ENCODE measurements at regions not wholly inside any gene's neighbourhood (a gene's known extent, or its start where the extent isn't known, plus 50 kb on each side); places are given as distances from the start of the nearest gene placed in this dataset.

DNA sequence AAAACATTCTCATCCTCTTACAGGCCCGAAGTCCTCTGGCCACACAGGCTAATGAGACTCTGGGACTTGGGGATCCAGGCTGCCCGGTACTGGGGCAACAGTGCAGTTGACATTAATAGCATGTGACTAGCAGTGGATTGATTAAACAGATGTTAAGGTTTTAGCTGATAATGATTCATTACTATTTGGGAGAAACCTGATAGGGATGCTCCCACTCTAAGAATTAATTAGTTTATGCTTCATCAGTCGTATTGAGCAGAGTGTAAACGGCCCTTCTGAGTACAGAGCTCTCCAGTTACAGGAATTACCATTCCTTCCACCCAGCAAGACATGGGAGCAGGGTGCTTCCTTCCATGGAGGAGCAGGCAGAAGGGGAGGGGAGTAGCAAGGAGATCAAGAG, 82.7 kb downstream of the RPS24 start:
- no peak for TF ChIP-seq EZH2 (IDR thresholded peaks at IDR 0.05; ENCODE audit: borderline replicate concordance, low read length)
- TF ChIP-seq, protein P1, sequence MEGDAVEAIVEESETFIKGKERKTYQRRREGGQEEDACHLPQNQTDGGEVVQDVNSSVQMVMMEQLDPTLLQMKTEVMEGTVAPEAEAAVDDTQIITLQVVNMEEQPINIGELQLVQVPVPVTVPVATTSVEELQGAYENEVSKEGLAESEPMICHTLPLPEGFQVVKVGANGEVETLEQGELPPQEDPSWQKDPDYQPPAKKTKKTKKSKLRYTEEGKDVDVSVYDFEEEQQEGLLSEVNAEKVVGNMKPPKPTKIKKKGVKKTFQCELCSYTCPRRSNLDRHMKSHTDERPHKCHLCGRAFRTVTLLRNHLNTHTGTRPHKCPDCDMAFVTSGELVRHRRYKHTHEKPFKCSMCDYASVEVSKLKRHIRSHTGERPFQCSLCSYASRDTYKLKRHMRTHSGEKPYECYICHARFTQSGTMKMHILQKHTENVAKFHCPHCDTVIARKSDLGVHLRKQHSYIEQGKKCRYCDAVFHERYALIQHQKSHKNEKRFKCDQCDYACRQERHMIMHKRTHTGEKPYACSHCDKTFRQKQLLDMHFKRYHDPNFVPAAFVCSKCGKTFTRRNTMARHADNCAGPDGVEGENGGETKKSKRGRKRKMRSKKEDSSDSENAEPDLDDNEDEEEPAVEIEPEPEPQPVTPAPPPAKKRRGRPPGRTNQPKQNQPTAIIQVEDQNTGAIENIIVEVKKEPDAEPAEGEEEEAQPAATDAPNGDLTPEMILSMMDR (IDR thresholded peaks at IDR 0.05; ENCODE audit: low read length) = no peak
- H3K27ac ChIP-seq (ENCODE audit: low read depth, low read length, poor library complexity, severe bottlenecking) = no peak overlapping the region

DNA sequence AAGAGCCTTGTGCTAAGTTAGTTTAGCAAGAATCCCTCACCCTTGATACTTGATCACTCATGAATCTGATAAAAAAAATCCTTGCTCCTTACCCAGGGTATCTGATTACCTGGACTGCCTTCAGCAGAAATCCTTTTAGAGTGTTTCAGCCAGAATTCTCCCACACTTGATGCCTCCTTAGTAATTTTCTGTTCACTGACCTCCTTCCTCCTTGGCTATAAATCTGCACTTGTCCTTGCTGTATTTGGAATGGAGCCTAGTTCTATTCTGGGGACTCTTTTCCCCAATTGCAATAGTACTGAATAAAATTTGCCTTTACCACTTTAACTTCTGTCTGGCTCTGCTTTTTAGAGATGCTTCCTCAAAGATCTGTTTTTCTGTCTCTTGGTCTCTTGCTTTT, 84.9 kb downstream of the RPS24 start:
- Histone ChIP-seq H4K20me1 (ENCODE audit: insufficient read depth, low read length) (no peaks in the 10 kb centered on the region), H3K4me3 (ENCODE audit: low read depth, low read length, poor library complexity, severe bottlenecking) (no peak overlapping the region), H3K79me2 (ENCODE audit: insufficient read depth, low read length) (no peaks in the 10 kb centered on the region), H3K27ac (ENCODE audit: low read depth, low read length, poor library complexity, severe bottlenecking) (no peak overlapping the region), H3K9ac (ENCODE audit: low read length) (no peak overlapping the region), H3K9me2 (ENCODE audit: low read depth, low read length) (no peaks in the 10 kb centered on the region; the same call in 1 of the 2 replicates), H3F3A (ENCODE audit: insufficient read depth, low read length) (no peaks in the 10 kb centered on the region), H2AFZ (ENCODE audit: low read length) (no peak overlapping the region), H3K36me3 (ENCODE audit: insufficient read depth, low read length) (no peaks in the 10 kb centered on the region), H3K4me2 (ENCODE audit: low read length) (no peak overlapping the region), H3K9me3 (ENCODE audit: low read length) (no peaks in the 10 kb centered on the region), H3K4me1 (ENCODE audit: insufficient read depth, low read length, severe bottlenecking) (no peaks in the 10 kb centered on the region), H3K27me3 (ENCODE audit: insufficient read depth, low read length) (no peaks in the 10 kb centered on the region)
- TF ChIP-seq, protein P1 (IDR thresholded peaks at IDR 0.05; ENCODE audit: low read length) = no peak

More for the DNA sequence above, 82.7 kb downstream of the RPS24 start:
- no peaks in the 10 kb centered on the region for H3K9me3 ChIP-seq (ENCODE audit: low read length)
- no peaks in the 10 kb centered on the region; the same call in 1 of the 2 replicates for H3K9me2 ChIP-seq (ENCODE audit: low read depth, low read length)
- H2AFZ ChIP-seq (ENCODE audit: low read length) = no peak overlapping the region
- H3K9ac ChIP-seq (ENCODE audit: low read length) = no peak overlapping the region
- no peaks in the 10 kb centered on the region for H3K36me3 ChIP-seq (ENCODE audit: insufficient read depth, low read length)
- no peaks in the 10 kb centered on the region for H3F3A ChIP-seq (ENCODE audit: insufficient read depth, low read length)
- H3K4me2 ChIP-seq (ENCODE audit: low read length) = no peak overlapping the region
- H3K79me2 ChIP-seq (ENCODE audit: insufficient read depth, low read length) = no peaks in the 10 kb centered on the region
- no peaks in the 10 kb centered on the region for H3K4me1 ChIP-seq (ENCODE audit: insufficient read depth, low read length, severe bottlenecking)
- no peak overlapping the region for H3K4me3 ChIP-seq (ENCODE audit: low read depth, low read length, poor library complexity, severe bottlenecking)
- H3K27me3 ChIP-seq (ENCODE audit: insufficient read depth, low read length) = no peaks in the 10 kb centered on the region
- H4K20me1 ChIP-seq (ENCODE audit: insufficient read depth, low read length) = no peaks in the 10 kb centered on the region

DNA sequence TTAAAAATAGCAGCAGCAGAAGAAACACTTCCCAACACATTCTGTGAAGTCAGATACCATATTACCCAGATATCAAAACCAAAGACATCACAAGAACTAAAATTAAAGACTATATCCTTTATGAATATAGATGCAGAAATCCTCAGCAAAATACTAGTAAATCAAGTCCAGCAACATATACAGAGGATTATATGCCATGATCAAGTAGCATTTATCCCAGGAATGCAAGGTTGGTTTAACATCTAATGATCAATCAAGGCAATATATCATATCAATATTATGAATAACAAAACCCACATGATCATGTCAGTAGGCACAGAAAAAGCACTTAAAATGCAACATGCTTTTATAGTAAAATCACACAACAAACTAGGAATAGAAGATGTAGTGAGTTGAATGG, 88.1 kb downstream of the RPS24 start:
- H3K27ac ChIP-seq (ENCODE audit: low read depth, low read length, poor library complexity, severe bottlenecking) = no peak overlapping the region
- H3K36me3 ChIP-seq (ENCODE audit: insufficient read depth, low read length) = no peaks in the 10 kb centered on the region
- no peak overlapping the region for H3K4me2 ChIP-seq (ENCODE audit: low read length)
- H3K27me3 ChIP-seq (ENCODE audit: insufficient read depth, low read length) = no peaks in the 10 kb centered on the region
- no peak overlapping the region for H3K4me3 ChIP-seq (ENCODE audit: low read depth, low read length, poor library complexity, severe bottlenecking)
- H2AFZ ChIP-seq (ENCODE audit: low read length) = no peak overlapping the region
- H4K20me1 ChIP-seq (ENCODE audit: insufficient read depth, low read length) = no peaks in the 10 kb centered on the region
- no peaks in the 10 kb centered on the region for H3K79me2 ChIP-seq (ENCODE audit: insufficient read depth, low read length)
- H3K9ac ChIP-seq (ENCODE audit: low read length) = no peak overlapping the region
- no peaks in the 10 kb centered on the region for H3K9me3 ChIP-seq (ENCODE audit: low read length)
- H3F3A ChIP-seq (ENCODE audit: insufficient read depth, low read length) = no peaks in the 10 kb centered on the region
- no peaks in the 10 kb centered on the region for H3K4me1 ChIP-seq (ENCODE audit: insufficient read depth, low read length, severe bottlenecking)
- no peaks in the 10 kb centered on the region; the same call in 1 of the 2 replicates for H3K9me2 ChIP-seq (ENCODE audit: low read depth, low read length)
- TF ChIP-seq, protein P1 (IDR thresholded peaks at IDR 0.05; ENCODE audit: low read length) = no peak
- no peak for TF ChIP-seq EZH2 (IDR thresholded peaks at IDR 0.05; ENCODE audit: borderline replicate concordance, low read length)
